Esophagus (tissue), 2 donors: ENCODE measurements at regions not wholly inside any gene's neighbourhood (a gene's known extent, or its start where the extent isn't known, plus 50 kb on each side); places are given as distances from the start of the nearest gene placed in this dataset.
"Not testable (repeated sequence)": the region's sequence is repeated elsewhere in the genome, so short reads cannot be mapped to it uniquely, and the experiment has no call there.

Experiments used
- H3K27ac ChIP-seq, 2 donors: one replicate each; pipeline ENCODE4 v1.5.1; 2013; ENCODE audit warnings: low read depth in 2 of 2, mild to moderate bottlenecking in 2 of 2, inconsistent platforms in 1 of 2, low read length in 1 of 2, moderate library complexity in 1 of 2
- H3K27me3 ChIP-seq, 2 donors: one replicate each; pipeline ENCODE4 v1.6.1; 2013; ENCODE audit warnings: low read length in 2 of 2, control low read depth in 1 of 2, mild to moderate bottlenecking in 1 of 2; ENCODE audit not compliant: insufficient read depth in 2 of 2, control insufficient read depth in 1 of 2
- H3K36me3 ChIP-seq, 2 donors: one replicate each; pipeline ENCODE4 v1.6.1; 2013; ENCODE audit warnings: low read length in 1 of 2; ENCODE audit not compliant: control insufficient read depth in 2 of 2, insufficient read depth in 2 of 2
- H3K4me1 ChIP-seq, 2 donors: one replicate each; pipeline ENCODE4 v1.6.1; 2013; ENCODE audit warnings: low read length in 1 of 2; ENCODE audit not compliant: control insufficient read depth in 2 of 2, insufficient read depth in 2 of 2
- H3K4me3 ChIP-seq, 2 donors: one replicate each; pipeline ENCODE4 v1.5.1; 2013; ENCODE audit warnings: low read length in 2 of 2, mild to moderate bottlenecking in 2 of 2, low read depth in 1 of 2, moderate library complexity in 1 of 2
- H3K9me3 ChIP-seq, 2 donors: one replicate each; pipeline ENCODE4 v1.6.1; 2013; ENCODE audit warnings: mild to moderate bottlenecking in 2 of 2, low read depth in 1 of 2, low read length in 1 of 2, moderate library complexity in 1 of 2; ENCODE audit not compliant: control insufficient read depth in 2 of 2, insufficient read depth in 1 of 2
- WGBS, 2 donors: extraction: QIAGEN DNeasy Blood & Tissue Kit; methylation state at CpG; one replicate each; pipeline ENCODE4 v1.1.7; 2013; 5-methylcytosine and 5-hydroxymethylcytosine counted together
- donor health status: healthy with polysubstance abuse.
- donor health status: Bipolar disorder and iron deficiency.

GRCh38 chr10:33056828-33057596 lies 99.0 kb upstream of the ITGB1 start:
- Histone ChIP-seq H3K36me3 (no peaks in the 10 kb centered on the region), H3K9me3 (no peaks in the 10 kb centered on the region), H3K4me1 (no peaks in the 10 kb centered on the region), H3K27me3 (no peaks in the 10 kb centered on the region), H3K27ac (no peak overlapping the region), H3K4me3 (no peak overlapping the region)
- WGBS, 2 donors = 79 to 81% methylated on average over 4 of the region's 4 CpGs

GRCh38 chr10:33055625-33056024 lies 97.6 kb upstream of the ITGB1 start:
- no peak overlapping the region for H3K4me3 ChIP-seq
- no peaks in the 10 kb centered on the region for H3K27me3 ChIP-seq
- no peaks in the 10 kb centered on the region for H3K36me3 ChIP-seq
- H3K9me3 ChIP-seq = no peaks in the 10 kb centered on the region
- H3K27ac ChIP-seq = no peak overlapping the region
- H3K4me1 ChIP-seq = no peaks in the 10 kb centered on the region

GRCh38 chr10:33052915-33053810 lies 95.1 kb upstream of the ITGB1 start:
- Histone ChIP-seq H3K27me3 (no peaks in the 10 kb centered on the region), H3K9me3 (no peaks in the 10 kb centered on the region), H3K4me1 (no peaks in the 10 kb centered on the region), H3K27ac (no peak overlapping the region), H3K4me3 (no peak overlapping the region), H3K36me3 (no peaks in the 10 kb centered on the region)
- 74 to 76% methylated on average over 9 of the region's 9 CpGs for WGBS, 2 donors

- H3K27ac ChIP-seq = no peak overlapping the region
- WGBS, 2 donors = 82 to 84% methylated on average over 7 of the region's 7 CpGs
- no peaks in the 10 kb centered on the region for H3K9me3 ChIP-seq
These were observed 94.3 kb upstream of the ITGB1 start for GRCh38 chr10:33052263-33052875.

GRCh38 chr10:33049963-33050920 lies 92.2 kb upstream of the ITGB1 start:
- not testable (repeated sequence) for H3K36me3 ChIP-seq, H3K4me3 ChIP-seq, H3K4me1 ChIP-seq

More at GRCh38 chr10:33052263-33052875, 94.3 kb upstream of the ITGB1 start:
- H3K27me3 ChIP-seq = no peaks in the 10 kb centered on the region
- H3K36me3 ChIP-seq = no peaks in the 10 kb centered on the region
- no peak overlapping the region for H3K4me3 ChIP-seq
- no peaks in the 10 kb centered on the region for H3K4me1 ChIP-seq

GRCh38 chr10:33048223-33048622 lies 90.2 kb upstream of the ITGB1 start:
- Histone ChIP-seq H3K4me1 (no peaks in the 10 kb centered on the region), H3K36me3 (no peaks in the 10 kb centered on the region), H3K27me3 (no peaks in the 10 kb centered on the region), H3K9me3 (no peaks in the 10 kb centered on the region), H3K27ac (no peak overlapping the region), H3K4me3 (no peak overlapping the region)
- WGBS, 2 donors = 97 to 98% methylated on average over 5 of the region's 5 CpGs

More at GRCh38 chr10:33049963-33050920, 92.2 kb upstream of the ITGB1 start:
- WGBS, 2 donors = 89 to 91% methylated on average over 33 of the region's 33 CpGs
- H3K9me3 ChIP-seq, H3K27me3 ChIP-seq, H3K27ac ChIP-seq: not testable (repeated sequence)

GRCh38 chr10:33047655-33048054 lies 89.6 kb upstream of the ITGB1 start:
- 96 to 98% methylated on average over 1 of the region's 1 CpG for WGBS, 2 donors
- Histone ChIP-seq H3K4me3 (no peak overlapping the region), H3K36me3 (no peaks in the 10 kb centered on the region), H3K4me1 (no peaks in the 10 kb centered on the region), H3K27ac (no peak overlapping the region), H3K27me3 (no peaks in the 10 kb centered on the region), H3K9me3 (no peaks in the 10 kb centered on the region)

- no peaks in the 10 kb centered on the region for H3K9me3 ChIP-seq
- 90 to 93% methylated on average over 4 of the region's 4 CpGs for WGBS, 2 donors
- no peak overlapping the region for H3K4me3 ChIP-seq
- H3K27ac ChIP-seq = no peak overlapping the region
- H3K27me3 ChIP-seq = no peaks in the 10 kb centered on the region
- H3K36me3 ChIP-seq = no peaks in the 10 kb centered on the region
- H3K4me1 ChIP-seq = no peaks in the 10 kb centered on the region
These were observed 88.8 kb upstream of the ITGB1 start for GRCh38 chr10:33046792-33047191.

- Histone ChIP-seq H3K36me3 (no peaks in the 10 kb centered on the region), H3K4me3 (no peak overlapping the region), H3K27ac (no peak overlapping the region), H3K9me3 (no peaks in the 10 kb centered on the region), H3K4me1 (no peaks in the 10 kb centered on the region), H3K27me3 (no peaks in the 10 kb centered on the region)
- 85 to 95% methylated on average over 2 of the region's 2 CpGs for WGBS, 2 donors
These were observed 87.4 kb upstream of the ITGB1 start for GRCh38 chr10:33045421-33045820.
